CD4-positive, alpha-beta T cell treated with Interleukin-6 at 100 ng/mL for 8 hours (primary cell): ENCODE measurements at regions not wholly inside any gene's neighbourhood (a gene's known extent, or its start where the extent isn't known, plus 50 kb on each side); places are given as distances from the start of the nearest gene placed in this dataset.
"Not testable (repeated sequence)": the region's sequence is repeated elsewhere in the genome, so short reads cannot be mapped to it uniquely, and the experiment has no call there.

Source experiments
- DNase-seq: peaks from one replicate; pipeline ENCODE4 v3.0.0-alpha.2; 2020; ENCODE audit warnings: mixed read lengths, low spot score

- no peak for DNase-seq
Observed at GRCh38 chr2:239818531-239819011, 206.6 kb downstream of the NDUFA10 start.

GRCh38 chr2:239818086-239818485 lies 207.1 kb downstream of the NDUFA10 start:
- no peak for DNase-seq

DNA sequence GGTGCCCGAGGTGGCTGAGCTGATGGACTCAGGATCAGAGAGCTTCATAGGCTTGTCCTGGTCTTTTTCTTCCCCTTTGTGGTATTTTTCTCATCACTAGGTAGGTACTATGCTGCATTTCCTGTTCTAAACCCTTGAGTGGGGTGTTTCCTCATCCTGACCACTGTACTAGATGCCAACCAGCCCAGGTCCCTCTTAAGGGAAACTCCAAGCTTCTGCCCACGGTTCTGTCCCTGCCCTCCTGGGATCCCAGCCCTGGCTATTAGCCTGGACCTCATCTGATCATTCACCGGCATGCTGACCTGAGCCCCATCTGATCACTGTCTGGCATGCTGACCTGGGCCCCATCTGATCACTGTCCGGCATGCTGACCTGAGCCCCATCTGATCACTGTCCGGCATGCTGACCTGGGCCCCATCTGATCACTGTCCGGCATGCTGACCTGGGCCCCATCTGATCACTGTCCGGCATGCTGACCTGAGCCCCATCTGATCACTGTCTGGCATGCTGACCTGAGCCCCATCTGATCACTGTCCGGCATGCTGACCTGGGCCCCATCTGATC lies 207.6 kb downstream of the NDUFA10 start:
- not testable (repeated sequence) for DNase-seq

- no peak for DNase-seq
Observed at GRCh38 chr2:239816576-239817467, 208.3 kb downstream of the NDUFA10 start.

GRCh38 chr2:239815671-239816070 lies 209.5 kb downstream of the NDUFA10 start:
- no peak for DNase-seq

DNA sequence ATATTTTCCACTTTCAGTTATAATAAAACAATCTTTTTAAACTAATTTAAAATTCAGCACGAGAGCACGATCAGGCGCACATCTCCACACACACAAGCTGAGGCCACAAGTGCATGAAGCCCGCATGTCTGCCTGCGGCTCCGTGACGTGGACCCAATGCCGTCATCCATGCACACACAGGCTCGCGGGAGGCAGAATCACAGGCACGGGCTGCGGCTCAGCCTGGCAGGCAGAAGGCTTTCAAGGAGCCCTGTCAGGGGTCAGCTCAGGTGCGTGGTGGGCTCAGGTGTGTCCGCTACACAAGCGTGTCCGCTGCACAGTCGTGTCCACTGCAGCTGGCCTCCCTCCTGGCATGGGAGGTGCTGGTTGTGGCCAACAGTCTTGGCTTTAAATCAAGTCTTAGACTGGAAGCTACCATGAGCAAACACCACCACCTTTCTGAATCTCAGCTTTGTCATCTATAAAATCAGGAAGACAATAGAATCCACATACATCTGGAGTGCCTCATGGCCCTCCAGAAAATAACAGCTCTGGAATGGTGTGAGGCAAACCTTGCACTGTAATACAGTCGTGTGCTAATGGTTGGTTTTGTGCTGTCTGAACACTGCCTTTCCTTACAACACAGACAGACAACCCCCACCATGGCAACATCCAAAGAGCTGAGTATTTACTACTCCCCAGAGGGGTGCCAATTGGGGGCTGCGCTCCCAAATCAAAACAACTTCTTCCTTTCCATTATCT lies 210.1 kb downstream of the NDUFA10 start:
- DNase-seq, result no peak

DNA sequence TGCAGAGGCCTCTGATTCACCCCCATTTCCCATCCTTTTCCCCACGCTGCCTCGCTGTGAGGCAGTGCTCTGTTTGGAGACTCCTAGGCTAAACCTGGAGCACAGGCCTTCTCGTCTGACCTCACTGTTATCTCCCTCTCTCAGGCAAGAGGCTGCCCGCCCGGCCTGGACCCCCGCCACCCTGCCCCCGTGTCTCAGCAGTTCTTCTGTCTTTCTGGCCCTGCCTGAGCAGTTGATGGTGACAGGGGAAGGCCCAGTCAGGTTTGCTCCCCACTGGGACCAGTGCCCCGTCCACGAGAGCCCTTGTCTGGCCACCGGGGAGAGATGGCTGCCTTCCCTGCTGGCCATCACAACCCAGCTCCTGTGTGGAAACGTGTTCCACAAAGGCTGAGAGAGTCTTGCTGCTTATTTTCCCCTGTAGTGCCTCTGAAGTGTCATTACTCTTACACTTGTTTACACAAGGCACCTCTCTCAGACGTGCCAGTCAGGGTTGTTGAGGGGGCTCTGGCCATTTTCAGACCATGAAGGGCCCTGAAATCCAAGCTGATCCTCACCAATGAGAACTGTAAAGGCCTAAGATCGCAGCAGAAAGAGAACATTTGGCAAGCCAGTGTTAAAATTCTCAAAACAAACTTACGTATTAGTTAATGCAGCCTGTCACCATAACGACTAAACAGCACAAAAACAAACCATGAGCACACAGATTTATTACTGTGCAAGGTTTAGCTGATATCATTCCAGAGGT lies 210.9 kb downstream of the NDUFA10 start:
- DNase-seq, result no peak

- DNase-seq, result no peak
Observed at GRCh38 chr2:239813261-239814115, 211.7 kb downstream of the NDUFA10 start.

GRCh38 chr2:239811806-239812560 lies 213.2 kb downstream of the NDUFA10 start:
- no peak for DNase-seq

- no peak for DNase-seq
Observed at GRCh38 chr2:239811111-239811781, 213.9 kb downstream of the NDUFA10 start.

DNA sequence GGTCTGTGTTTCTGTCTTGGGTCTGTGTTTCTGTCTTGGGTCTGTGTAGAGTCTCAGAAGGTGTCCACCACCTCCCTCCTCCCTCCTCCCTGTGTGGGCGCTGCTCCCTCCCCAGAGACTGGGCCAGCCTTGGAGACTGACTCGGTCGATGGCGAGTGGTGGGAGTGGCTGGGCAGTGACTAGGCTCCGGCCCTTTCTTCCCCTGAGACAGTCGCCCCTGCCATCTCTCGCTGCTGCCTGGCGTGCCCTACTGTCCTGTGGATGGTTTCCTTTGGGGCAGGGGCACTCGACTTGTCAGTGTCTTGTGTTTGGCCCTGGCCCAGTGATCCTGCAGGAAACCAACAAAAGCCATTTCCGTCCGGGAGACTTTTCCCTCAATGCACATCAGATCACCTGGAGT lies 215.8 kb downstream of the NDUFA10 start:
- no peak for DNase-seq

GRCh38 chr2:239807568-239807967 lies 217.6 kb downstream of the NDUFA10 start:
- DNase-seq, result no peak

DNA sequence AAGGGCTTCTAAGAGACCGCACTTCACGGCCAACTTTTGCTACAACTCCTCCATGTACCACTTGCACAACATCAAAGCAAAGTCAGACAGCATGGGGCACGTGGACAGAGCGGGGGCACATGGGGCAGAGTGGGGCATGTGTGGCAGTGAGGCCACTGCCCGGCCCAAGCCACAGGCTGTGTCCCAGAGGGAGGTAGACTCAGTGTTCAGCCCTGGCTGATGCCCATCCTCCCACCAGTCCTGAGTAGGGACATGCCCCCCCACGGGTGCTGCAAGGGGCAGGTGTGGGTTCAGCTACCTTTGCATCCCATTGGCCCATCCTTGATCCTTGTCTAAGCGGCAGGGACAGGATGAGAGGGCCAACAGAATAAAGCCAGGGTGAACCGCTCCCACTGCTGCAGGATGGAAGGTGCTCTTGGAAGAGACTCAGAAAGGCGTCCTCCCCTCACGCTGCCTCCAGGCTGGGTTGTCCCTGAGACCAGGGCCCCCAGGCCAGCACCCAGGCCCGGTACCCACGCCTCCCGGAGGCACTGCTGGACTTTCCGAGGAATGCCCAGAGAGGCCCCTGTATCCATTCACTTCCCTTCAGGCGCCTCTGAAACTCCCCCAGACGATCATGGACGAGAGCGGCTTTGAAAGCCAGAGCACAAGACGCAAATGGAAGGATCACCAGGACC lies 218.2 kb downstream of the NDUFA10 start:
- no peak for DNase-seq

- DNase-seq, result no peak
Observed at GRCh38 chr2:239806276-239806675, 218.9 kb downstream of the NDUFA10 start.

DNA sequence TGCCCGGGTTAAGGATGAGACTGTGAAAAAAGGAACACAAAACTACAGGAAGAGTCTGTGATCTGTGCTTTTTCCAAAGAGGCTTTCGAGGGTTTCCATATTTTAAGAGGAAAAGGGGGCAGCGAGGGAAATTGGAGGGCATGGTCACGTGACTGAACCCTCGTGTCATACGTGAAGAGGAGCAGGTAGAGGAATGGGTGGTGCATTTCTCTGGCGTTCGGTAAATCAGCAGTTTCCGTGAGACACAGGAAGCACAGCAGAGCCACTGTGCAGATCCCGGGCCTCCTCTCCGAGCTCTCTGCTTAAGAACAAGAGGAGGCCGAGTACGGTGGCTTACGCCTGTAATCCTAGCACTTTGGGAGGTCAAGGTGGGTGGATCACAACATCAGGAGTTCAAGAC lies 219.7 kb downstream of the NDUFA10 start:
- no peak for DNase-seq

DNA sequence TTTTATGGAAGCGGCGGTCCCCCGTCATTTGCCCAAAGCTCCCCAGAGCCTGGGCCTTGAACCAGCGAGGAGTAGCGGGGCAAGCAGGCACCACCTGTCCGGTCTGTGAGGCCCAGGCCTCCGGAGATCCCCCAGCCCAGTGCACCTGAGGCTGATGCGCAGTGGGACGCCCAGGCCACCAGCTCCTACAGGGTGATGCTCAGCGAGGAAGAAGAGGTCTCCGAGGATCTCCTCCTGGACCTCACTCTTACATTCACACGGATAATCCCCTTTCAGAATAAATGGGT lies 220.2 kb downstream of the NDUFA10 start:
- no peak for DNase-seq

GRCh38 chr2:239804161-239805042 lies 220.7 kb downstream of the NDUFA10 start:
- no peak for DNase-seq

DNA sequence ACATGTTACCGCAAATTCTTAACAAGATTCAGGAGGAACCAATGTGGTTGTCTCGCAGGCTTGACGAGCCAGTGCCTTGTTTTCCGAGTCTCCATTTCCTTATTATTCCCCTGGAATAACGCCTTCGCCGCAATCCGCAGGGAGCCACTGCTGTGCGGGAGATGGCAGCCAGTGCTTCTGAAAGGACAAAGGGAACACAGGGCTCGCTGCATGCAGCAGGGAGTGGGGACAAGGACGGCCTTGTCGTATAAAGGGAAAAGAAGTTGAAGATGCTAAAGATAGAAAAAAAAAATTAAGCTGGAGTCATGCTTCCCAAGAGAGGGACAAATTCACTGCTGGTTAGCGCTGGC lies 221.4 kb downstream of the NDUFA10 start:
- DNase-seq, result no peak
